ENCODE measurements at regions not wholly inside any gene's neighbourhood (a gene's known extent, or its start where the extent isn't known, plus 50 kb on each side); places are given as distances from the start of the nearest gene placed in this dataset.
"Not testable (repeated sequence)": the region's sequence is repeated elsewhere in the genome, so short reads cannot be mapped to it uniquely, and the experiment has no call there.

DNA sequence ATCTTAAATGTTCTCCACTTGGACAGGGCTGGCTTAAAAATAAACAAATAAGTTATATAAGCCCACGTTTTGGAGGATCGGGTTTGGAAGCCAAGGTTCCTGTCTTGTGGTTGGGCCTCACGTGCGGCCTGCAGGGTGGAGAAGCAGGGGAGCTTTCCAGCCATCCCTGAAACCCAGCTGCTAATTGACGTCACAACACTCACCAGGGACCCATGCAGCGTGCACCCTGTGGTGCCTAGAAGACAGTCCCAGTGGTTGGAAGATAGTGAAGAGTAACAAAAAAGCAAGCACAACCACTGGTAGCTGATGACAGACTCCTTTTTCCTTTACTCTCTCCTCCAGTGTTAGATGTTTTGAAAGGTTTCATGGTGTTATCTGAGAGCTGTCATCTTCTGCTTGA is 142.0 kb upstream of the RBPJ start:
- Mint-ChIP-seq H3K36me3 (ENCODE audit: low read depth) (no peaks in the 10 kb centered on the region), H3K27ac (peak overlapping the region; percentile 78), H3K27me3 (no peaks in the 10 kb centered on the region), H3K4me1 (ENCODE audit: low read depth) (peaks cover 33% of the 10 kb centered on the region), H3K4me3 (no peak overlapping the region), H3K9me3 (no peaks in the 10 kb centered on the region)
- DNase-seq: no peak

DNA sequence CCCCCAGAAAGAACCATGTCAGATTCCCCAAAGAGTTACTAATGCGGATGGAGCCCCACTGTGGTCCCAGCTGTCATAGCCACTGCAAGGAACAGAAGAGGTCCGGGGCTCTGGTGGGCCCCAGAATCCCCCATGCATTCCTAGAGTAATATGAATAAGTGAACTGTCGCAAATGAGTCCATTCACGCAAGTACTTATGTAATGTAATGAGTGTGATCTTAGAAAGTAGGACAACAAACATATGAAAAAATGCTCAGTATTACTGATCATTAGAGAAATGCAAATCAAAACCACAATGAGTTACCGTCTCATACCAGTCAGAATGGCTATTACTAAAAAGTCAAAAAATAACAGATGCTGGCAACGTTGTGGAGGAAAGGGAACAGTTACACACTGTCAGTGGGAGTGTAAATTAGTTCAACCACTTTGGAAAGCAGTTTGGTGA is 141.5 kb upstream of the RBPJ start:
- peak overlapping the region; percentile 78 for H3K27ac Mint-ChIP-seq

DNA sequence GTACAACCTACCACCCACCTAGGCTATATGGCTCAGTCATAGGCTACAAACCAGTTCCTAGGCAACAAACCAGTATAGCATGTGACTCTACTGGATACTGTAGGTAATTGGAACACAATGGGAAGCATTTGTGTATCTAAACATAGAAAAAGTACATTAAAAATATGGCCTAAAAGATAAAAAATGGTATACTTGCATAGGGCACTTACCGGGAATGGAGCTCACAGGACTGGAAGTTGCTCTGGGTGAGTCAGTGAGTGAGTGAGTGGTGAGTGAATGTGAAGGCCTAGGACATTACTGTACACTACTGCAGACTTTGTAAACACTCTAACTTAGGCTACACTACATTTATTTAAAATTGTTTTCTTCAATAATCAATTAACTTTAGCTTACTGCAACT is 139.2 kb upstream of the RBPJ start:
- H3K27ac Mint-ChIP-seq: no peak overlapping the region
- H3K36me3 Mint-ChIP-seq (ENCODE audit: low read depth): no peaks in the 10 kb centered on the region
- no peak overlapping the region for H3K4me3 Mint-ChIP-seq
- H3K9me3 Mint-ChIP-seq: no peaks in the 10 kb centered on the region
- H3K4me1 Mint-ChIP-seq (ENCODE audit: low read depth): peaks cover 19% of the 10 kb centered on the region
- H3K27me3 Mint-ChIP-seq: no peaks in the 10 kb centered on the region
- no peak for DNase-seq

More for the DNA sequence above, 141.5 kb upstream of the RBPJ start:
- no peaks in the 10 kb centered on the region for H3K27me3 Mint-ChIP-seq
- peaks cover 30% of the 10 kb centered on the region for H3K4me1 Mint-ChIP-seq (ENCODE audit: low read depth)
- no peak for DNase-seq
- H3K4me3 Mint-ChIP-seq: no peak overlapping the region
- H3K36me3 Mint-ChIP-seq (ENCODE audit: low read depth): no peaks in the 10 kb centered on the region
- H3K9me3 Mint-ChIP-seq: no peaks in the 10 kb centered on the region

DNA sequence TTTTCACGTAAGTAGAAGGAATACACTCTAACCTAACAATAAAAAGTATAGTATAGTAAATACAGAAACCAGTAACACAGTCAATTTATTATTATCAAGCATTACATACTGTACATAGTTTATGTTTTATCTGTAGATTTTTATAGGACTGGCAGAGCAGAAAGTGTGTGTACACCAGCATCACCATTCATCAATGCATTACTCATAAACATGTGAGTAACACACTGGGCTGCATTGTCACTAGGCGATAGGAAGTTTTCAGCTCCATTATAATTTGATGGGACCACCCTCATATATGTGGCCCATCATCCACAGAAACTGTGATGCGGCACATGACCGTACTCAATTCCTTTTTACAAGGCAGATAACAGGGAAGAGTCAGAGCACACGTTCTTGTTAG is 137.8 kb upstream of the RBPJ start:
- H3K27me3 Mint-ChIP-seq: no peaks in the 10 kb centered on the region

DNA sequence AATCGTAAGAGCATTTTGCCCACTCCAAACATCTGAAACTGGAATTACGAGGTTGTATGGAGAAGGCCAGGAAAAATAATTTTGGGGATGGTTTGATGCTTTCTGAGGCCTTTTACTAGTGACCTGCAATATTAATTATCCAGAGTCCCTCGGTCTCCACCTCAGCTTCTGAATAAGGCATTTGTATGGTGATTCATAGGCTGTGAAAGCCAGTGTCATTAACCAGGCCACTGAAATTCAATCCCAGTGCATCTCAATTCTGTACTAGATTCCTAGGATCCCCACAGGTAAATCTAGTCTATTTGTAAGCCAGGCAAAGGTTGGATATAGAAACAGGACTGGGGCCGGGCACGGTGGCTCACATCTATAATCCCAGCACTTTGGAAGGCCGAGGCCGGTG is 135.4 kb upstream of the RBPJ start:
- Mint-ChIP-seq H3K27me3 (no peaks in the 10 kb centered on the region), H3K4me3 (no peak overlapping the region), H3K4me1 (ENCODE audit: low read depth) (peaks cover 7% of the 10 kb centered on the region), H3K9me3 (no peaks in the 10 kb centered on the region), H3K36me3 (ENCODE audit: low read depth) (no peaks in the 10 kb centered on the region), H3K27ac (no peak overlapping the region)
- no peak for DNase-seq

More for the DNA sequence above, 137.8 kb upstream of the RBPJ start:
- no peaks in the 10 kb centered on the region for H3K9me3 Mint-ChIP-seq
- H3K4me3 Mint-ChIP-seq: no peak overlapping the region
- peaks cover 18% of the 10 kb centered on the region for H3K4me1 Mint-ChIP-seq (ENCODE audit: low read depth)
- DNase-seq: no peak
- no peak overlapping the region for H3K27ac Mint-ChIP-seq
- no peaks in the 10 kb centered on the region for H3K36me3 Mint-ChIP-seq (ENCODE audit: low read depth)

DNA sequence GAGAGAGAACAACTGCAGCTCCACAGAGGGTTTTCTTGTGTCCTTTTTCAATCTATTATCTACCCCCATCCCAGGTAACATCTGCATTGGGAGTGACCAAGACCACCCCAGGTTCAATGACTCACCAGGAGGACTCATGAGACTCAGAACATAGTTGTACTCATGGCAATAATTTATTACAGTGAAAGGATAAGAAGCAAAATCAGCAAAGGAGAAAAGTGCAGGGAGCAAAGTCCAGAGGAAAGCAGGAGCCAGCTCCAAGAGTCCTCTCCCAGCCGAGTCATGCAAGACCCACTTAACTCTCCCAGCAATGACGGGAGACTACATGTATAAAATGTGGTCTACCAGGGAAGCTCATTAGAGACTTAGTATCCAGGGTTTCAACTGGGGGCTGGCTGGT is 129.5 kb upstream of the RBPJ start:
- no peak overlapping the region for H3K27ac Mint-ChIP-seq
- peaks cover 6% of the 10 kb centered on the region for H3K9me3 Mint-ChIP-seq
- no peaks in the 10 kb centered on the region for H3K36me3 Mint-ChIP-seq (ENCODE audit: low read depth)
- no peaks in the 10 kb centered on the region for H3K27me3 Mint-ChIP-seq
- peaks cover 47% of the 10 kb centered on the region for H3K4me1 Mint-ChIP-seq (ENCODE audit: low read depth)
- no peak overlapping the region for H3K4me3 Mint-ChIP-seq
- no peak for DNase-seq

DNA sequence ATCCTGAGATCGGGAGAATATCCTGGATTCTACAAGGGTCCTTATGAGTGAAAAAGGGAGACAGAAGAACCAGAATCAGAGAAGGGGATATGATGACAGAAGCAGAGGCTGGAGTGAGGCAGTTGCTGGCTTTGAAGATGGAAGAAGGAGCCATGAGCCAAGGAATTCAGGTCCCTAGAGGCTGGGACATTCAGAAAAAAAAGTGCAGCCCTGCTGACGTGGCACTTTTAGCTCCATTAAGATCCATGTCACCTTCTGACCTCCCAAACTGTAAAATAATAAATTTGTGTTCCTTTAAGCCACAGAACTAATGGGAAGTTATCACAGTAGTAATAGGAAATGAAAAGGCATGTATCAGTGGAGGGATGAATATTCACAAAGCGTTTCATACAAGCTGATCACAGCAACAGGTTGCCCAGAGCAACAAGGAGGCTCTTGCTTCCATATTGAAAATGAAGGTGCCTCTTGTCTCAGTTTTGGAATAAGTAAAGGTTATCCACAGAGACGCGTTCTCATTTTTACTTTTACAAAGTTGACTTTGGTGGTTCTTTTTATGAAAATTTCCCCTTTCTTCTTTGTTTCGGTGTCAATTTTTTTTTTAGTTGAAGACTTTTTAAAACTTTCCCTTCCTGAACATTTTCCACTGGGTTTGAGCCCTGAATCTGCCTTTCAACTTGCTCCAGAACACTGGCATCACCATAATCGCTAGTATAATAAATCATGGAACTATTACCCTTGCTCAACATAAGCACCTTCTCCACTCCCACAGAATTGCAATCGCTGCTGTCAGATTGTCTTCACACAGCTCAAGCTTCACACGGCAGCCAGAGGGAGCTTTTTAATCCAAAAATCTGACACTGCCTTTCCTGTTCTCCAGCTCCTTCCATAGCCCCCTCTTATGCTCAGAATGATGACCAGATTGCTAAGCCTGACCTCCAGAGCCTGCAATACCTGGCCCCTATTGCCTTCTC is 127.6 kb upstream of the RBPJ start:
- Mint-ChIP-seq H3K4me1 (ENCODE audit: low read depth) (peaks cover 63% of the 10 kb centered on the region), H3K4me3 (peak overlapping the region; percentile 65), H3K9me3 (peaks cover 8% of the 10 kb centered on the region), H3K27ac (peak overlapping the region; percentile 95), H3K27me3 (no peaks in the 10 kb centered on the region), H3K36me3 (ENCODE audit: low read depth) (no peaks in the 10 kb centered on the region)
- no peak for DNase-seq

DNA sequence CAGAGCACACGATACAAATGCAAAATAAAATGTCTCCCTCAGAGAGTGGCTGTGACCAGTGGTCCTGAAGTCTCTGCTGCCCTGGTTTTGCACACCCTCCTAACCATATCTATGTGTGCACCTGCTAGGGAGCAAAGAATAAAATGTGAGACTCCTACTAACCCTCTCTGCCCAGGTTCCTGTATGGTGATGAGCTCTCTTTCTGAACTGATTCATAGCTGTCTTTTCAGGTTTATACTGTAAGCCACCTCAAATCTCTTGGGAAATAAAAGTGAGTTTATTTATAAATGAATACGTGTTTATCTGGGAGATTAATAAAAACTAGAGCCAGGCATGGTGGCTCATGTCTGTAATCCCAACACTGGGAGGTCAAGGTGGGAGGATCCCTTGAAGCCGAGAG is 126.0 kb upstream of the RBPJ start:
- Mint-ChIP-seq H3K9me3 (peaks cover 8% of the 10 kb centered on the region), H3K27ac (peak overlapping the region; percentile 95), H3K36me3 (ENCODE audit: low read depth) (no peaks in the 10 kb centered on the region), H3K4me1 (ENCODE audit: low read depth) (peaks cover 76% of the 10 kb centered on the region), H3K4me3 (no peak overlapping the region), H3K27me3 (no peaks in the 10 kb centered on the region)
- DNase-seq: no peak

DNA sequence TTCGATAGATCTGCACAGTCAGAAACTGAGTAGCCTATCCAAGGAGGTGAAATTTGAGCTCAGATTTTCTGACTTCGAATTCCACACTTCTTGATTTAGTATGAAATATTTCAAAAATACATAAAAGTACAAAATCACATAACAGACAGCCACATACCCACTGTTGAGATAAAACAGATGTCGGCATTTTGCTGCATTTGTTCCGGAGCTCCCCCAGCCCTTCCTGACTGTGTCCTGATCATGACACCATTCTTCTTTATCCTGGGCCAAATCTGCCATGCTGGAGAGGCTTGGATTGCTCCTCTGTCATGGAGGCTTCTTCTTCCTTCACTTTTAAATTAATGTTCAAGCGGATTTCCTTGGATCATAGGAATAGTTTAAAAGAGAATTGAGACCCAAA is 124.2 kb upstream of the RBPJ start:
- no peaks in the 10 kb centered on the region for H3K27me3 Mint-ChIP-seq
- peak overlapping the region; percentile 96 for H3K27ac Mint-ChIP-seq
- no peaks in the 10 kb centered on the region for H3K36me3 Mint-ChIP-seq (ENCODE audit: low read depth)
- H3K4me3 Mint-ChIP-seq: no peak overlapping the region
- peaks cover 85% of the 10 kb centered on the region for H3K4me1 Mint-ChIP-seq (ENCODE audit: low read depth)
- H3K9me3 Mint-ChIP-seq: peaks cover 8% of the 10 kb centered on the region
- no peak for DNase-seq

DNA sequence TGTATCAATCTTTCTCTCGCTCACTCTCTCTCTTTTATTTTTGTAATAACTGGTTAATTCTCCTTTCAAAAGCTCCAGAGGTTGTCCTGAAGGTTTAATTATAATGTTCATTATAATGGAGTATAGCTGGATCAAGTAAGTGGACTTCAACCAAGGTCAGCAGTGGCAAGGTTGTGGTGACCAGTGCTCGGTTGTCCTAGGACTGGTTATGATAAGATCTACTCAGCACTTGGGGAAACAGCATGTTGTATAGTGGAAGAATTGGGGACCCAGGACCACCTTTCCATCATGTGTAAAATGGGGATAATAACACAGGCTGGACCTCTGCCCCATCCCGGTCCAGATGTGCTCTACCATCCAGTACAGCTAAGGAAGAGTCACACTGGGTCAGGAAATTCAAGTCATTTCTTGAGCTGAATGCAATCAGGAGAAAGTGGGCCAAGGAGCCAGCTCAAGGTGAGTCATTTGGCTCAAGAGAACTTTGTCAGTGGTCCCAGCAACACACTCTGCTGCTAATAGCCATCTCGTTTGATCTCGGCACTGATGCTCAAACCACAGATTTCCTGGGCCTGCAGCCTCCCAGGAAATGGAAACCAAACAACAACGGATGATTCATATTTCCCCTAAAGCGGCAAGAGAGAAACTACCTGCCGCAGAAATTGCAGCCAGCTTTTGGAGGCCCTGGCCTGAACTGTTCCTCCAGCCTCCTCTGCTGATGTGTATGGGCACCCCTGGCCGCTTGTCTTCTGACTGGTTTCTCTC is 123.6 kb upstream of the RBPJ start:
- no peaks in the 10 kb centered on the region for H3K36me3 Mint-ChIP-seq (ENCODE audit: low read depth)
- peak; percentile 73 for DNase-seq
- peaks cover 87% of the 10 kb centered on the region for H3K4me1 Mint-ChIP-seq (ENCODE audit: low read depth)
- H3K27me3 Mint-ChIP-seq: no peaks in the 10 kb centered on the region
- H3K27ac Mint-ChIP-seq: peak overlapping the region; percentile 96
- peaks cover 8% of the 10 kb centered on the region for H3K9me3 Mint-ChIP-seq
- peak overlapping the region; percentile 21 for H3K4me3 Mint-ChIP-seq

DNA sequence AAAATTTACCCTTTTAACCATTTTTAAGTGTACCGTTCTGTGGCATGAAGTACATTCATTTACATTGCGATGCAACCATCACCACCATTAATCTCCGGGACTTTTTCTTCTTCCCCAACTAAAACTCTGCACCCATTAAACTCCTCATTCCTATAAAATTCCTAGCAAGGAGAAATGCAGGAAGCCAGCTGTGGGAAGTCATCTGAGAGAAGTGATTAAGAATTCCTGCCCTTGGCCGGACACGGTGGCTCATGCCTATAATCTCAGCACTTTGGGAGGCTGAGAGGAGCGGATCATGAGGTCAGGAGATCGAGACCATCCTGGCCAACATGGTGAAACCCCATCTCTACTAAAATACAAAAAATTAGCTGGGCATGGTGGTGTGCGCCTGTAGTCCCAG is 121.9 kb upstream of the RBPJ start:
- H3K4me3 Mint-ChIP-seq; H3K9me3 Mint-ChIP-seq; H3K27me3 Mint-ChIP-seq; H3K36me3 Mint-ChIP-seq (ENCODE audit: low read depth); DNase-seq: not testable (repeated sequence)
- peaks cover 84% of the 10 kb centered on the region for H3K4me1 Mint-ChIP-seq (ENCODE audit: low read depth)
- H3K27ac Mint-ChIP-seq: peak overlapping the region; percentile 96

DNA sequence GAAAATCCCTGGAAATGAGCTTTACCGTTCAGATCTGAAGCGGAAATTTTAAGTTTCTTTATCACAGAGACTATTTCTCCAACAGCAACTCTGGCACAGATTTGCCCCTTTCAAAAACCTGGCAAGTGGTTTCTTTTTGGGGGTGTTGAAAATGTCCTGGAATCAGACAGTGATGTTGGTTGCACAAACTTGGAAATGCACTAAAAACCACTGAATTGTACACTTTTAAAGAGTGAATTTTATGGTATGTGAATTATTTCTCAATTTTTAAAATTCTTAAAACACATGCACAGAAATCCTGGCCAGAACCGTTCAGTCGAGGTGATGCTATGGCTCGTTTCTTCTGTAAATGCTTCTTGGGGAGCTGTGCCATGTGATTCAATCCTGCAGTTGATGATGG is 121.2 kb upstream of the RBPJ start:
- no peak overlapping the region for H3K4me3 Mint-ChIP-seq
- no peak for DNase-seq
- H3K27ac Mint-ChIP-seq: no peak overlapping the region
- peaks cover 84% of the 10 kb centered on the region for H3K4me1 Mint-ChIP-seq (ENCODE audit: low read depth)
- no peaks in the 10 kb centered on the region for H3K36me3 Mint-ChIP-seq (ENCODE audit: low read depth)
- H3K9me3 Mint-ChIP-seq: peaks cover 1% of the 10 kb centered on the region
- no peaks in the 10 kb centered on the region for H3K27me3 Mint-ChIP-seq

DNA sequence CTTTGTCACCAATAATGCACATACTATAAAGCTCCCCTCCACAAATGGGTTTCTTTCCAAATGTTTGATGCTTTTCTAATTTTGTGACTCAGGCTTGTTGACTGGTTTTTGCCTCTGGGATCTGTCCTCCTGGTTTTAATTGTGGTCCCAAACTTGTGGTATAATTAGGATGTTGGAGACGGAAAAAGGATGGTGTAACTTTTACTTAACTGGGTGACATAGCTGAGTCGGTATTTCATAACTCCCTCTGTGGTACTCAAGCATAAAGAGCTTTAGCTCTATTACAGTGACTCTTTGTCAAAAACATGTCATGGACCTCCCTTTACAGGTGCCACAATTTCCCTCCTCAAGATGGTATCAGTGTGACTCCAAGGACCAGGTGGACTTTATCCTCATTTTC is 119.7 kb upstream of the RBPJ start:
- DNase-seq: no peak
- H3K27me3 Mint-ChIP-seq: no peaks in the 10 kb centered on the region
- no peak overlapping the region for H3K4me3 Mint-ChIP-seq
- H3K9me3 Mint-ChIP-seq: peaks cover 1% of the 10 kb centered on the region
- no peak overlapping the region for H3K27ac Mint-ChIP-seq
- no peaks in the 10 kb centered on the region for H3K36me3 Mint-ChIP-seq (ENCODE audit: low read depth)
- H3K4me1 Mint-ChIP-seq (ENCODE audit: low read depth): peaks cover 72% of the 10 kb centered on the region

DNA sequence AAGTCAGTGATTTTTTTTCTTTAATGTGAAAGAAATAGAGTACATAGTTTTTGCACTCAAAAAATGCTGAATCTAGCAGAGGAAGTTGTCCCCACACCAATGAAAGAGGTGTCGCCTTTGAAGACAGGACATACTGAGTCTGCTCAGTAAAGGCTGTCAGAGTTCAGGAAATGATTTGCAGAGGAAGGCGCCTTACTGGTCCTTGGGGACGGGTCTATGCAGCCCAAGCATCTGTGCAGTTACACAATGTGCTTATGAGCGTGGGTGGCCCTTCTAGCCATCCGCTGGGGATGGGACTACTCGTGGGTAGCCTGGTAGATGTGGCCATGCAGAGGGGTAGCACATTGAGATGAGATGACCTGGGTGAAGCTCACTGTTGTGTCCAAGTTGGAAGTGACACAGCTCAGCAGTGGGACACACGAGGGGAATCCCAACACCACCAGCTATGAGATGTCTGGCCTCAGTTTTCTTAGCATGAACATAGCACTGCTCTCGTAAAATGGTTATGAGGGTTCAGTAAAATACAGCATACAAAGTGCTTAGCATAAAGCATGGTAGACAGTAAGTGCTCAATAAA is 116.5 kb upstream of the RBPJ start:
- H3K9me3 Mint-ChIP-seq: no peaks in the 10 kb centered on the region
- H3K27ac Mint-ChIP-seq: no peak overlapping the region
- H3K36me3 Mint-ChIP-seq (ENCODE audit: low read depth): no peaks in the 10 kb centered on the region
- H3K4me1 Mint-ChIP-seq (ENCODE audit: low read depth): peaks cover 42% of the 10 kb centered on the region
- H3K4me3 Mint-ChIP-seq: no peak overlapping the region
- H3K27me3 Mint-ChIP-seq: no peaks in the 10 kb centered on the region
- DNase-seq: peak; percentile 44

Measured in activated T-cell treated with anti-CD3 and anti-CD28 coated beads, Interleukin-2, amount 50 U/mL, for 24 hours (primary cell).